ENCODE measurements at regions not wholly inside any gene's neighbourhood (a gene's known extent, or its start where the extent isn't known, plus 50 kb on each side); places are given as distances from the start of the nearest gene placed in this dataset.

DNA sequence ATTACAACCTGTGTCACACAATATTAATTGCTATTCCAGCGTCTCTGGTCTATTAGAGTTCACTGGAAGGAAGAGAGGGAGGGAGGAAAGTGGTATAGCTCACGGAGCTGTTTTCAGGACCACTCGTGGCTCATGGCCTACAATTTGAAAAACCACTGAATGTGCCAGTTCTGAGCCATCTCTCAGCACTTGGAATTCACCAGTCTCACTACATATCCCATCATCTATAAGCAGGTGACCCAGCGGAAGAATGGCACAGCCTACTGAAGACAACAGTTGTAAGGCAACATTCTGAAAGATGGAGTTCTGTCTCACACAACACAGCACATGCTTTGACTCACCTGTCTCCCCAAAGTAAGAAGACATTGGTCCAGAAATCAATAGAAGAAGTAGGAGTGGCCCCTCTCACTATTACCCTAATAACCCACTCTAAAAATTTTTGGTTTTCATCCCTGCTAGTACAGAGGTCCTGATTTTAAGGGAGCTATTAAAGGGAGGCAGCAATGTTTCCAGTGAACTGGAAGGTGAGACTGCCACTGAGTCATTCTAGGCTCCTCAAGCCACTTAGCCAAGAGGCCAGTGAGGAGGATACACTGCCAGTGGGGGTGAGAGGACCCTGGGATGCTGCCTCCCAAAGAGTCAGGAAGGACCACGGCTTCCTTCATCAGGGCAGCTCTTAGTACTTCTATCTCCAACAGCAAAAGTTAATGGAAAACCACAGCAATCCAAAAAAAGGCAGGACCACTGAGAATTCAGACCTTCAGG is 50.0 kb upstream of the DOCK9 start:
- DNase-seq (ENCODE audit: low read depth in 3 of 3, low spot score in 1 of 3) = no peak

DNA sequence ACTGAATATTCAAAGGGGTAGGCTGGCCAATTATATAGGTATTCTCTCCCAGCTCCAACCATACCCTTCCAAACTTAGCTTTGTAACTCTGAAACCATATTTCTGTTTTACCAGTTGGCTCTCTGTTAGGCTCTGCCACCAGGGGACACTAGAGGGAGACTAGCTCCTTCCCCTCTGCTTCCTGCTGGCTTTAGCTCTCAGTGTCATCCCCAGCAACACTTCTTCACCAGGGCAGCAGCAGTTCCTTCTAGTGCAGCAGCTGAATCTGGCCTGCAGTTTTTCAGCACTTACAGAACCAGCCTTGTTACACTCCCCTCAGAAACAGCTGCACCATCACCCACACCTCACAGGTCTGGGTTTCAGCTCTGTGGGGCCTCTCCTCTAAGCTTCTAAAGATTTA is 51.0 kb upstream of the DOCK9 start:
- DNase-seq (ENCODE audit: low read depth in 3 of 3, low spot score in 1 of 3) = no peak

DNA sequence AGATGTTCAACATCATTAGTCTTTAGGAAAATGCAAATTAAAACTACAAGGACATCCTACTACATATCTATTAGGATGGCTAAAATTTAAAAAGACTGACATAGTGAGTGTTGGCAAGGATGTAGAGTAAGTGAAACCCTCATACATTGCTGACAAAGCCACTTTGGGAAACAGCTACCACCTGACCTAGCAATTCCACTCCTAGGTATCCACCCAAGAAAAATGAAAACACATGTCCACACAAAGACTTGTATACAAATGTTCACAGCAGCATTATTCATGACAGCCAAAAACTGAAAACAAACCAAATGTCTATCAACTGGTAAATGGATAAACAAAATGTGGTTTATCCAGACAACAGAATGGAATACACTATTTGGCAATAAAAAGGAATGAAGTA is 51.7 kb upstream of the DOCK9 start:
- no peak for DNase-seq (ENCODE audit: low read depth in 3 of 3, low spot score in 1 of 3)

DNA sequence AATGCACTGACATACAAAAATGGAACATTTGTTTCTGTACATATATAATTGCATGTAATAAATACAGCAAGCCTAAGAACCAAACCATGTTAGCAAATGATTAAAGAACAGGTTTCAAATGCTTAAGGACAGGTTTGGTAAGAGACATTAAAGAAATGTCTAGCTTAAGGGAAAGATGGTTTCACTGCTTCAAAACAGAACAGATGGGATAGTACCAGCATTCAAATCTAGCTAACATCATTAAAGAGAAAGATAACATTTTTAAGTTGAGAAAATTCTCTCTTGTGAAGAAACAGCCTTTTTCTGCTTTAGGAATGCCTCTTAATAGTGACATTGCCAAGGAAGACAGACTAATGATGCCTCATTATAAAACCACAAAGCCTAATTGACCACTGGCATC is 52.5 kb upstream of the DOCK9 start:
- no peak for DNase-seq (ENCODE audit: low read depth in 3 of 3, low spot score in 1 of 3)

DNA sequence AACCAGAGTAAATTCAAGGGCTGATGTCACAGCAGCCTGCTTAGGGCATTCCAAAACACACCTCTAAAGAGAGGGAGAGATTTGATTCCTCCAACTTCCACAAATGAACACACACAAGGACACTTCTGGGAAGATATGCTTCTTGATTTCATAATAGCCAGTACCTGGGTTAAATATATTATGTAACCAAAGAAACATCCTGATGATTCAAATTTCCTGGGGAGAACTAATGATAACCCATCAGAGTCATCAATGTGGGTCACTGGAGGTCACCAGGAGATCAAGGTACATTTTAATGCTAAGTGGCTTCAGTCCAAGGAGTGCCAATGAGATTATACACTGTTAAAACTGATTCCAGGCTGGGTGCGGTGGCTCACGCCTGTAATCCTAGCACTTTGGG is 54.0 kb upstream of the DOCK9 start:
- no peak for DNase-seq (ENCODE audit: low read depth in 3 of 3, low spot score in 1 of 3)

DNA sequence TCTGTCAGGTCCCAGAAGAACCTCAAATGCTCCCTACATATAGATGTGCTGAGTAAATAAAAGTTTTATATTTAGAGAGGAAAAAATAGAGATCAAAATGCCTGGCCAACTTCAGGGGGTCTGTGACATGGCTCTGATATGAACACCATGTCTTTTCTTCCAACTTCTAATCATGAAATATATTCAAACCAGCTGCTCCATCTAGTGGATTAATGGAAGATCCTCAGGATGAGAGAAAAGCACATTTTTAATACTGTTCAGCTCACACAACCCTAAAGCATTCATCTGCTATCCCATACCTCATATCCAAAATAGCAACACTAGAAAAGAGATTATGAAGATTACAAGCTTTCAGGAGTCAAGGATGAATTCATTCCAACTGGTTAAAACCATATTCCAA is 56.0 kb upstream of the DOCK9 start:
- no peak for DNase-seq (ENCODE audit: low read depth in 3 of 3, low spot score in 1 of 3)

DNA sequence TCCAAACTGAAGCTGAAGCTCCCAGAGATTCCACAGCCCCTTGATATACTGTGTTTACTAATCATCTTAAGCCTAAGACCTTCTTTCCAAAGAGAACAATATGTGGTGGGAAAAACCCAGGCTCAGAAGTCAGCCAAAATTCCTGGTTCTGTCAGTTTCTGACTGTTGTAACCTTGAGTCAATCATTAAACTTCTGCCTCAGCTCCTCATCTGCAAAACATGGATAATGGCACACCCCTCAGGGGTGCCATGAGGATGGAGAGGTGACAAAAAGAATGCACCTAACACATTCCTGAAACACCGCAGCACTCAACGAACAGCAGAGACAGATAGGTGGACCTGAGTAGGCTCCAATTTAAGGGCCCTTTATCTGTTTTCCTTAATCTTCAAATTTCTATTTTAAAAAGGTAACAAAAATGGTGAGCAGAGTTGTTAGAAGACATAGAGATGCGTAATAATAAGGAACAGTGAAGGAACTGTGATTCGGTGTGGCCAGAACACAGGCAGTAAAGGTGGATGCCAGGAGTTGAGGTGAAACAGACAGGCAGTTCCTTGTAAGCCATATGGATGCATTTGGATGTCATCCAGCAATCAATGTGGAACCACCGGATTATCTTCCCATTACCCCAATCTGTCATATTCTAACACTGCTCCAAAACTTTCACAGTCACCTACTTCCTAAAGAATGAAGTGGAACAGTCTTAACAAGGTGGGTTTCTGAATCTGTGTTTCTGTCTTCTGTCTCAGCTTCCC is 56.6 kb upstream of the DOCK9 start:
- DNase-seq (ENCODE audit: low read depth in 3 of 3, low spot score in 1 of 3) = no peak

DNA sequence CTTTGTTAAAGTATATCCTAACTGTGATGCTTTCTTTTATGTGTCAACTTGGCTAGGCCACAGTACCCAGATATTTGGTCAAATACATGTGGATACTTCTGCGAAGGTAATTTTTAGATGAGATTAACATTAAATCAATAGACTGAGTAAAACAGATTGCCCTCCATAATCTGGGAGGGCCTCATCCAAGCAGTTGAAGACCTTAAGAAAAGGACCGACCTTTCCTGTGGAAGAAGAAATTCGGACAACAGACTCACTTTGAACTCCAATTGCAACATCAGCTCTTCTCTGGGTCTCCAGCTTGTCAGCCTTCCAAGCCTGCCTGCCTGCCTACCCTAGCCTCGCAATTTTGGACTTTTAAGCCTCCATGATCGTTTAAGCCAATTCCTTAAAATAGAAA is 57.9 kb upstream of the DOCK9 start:
- no peak for DNase-seq (ENCODE audit: low read depth in 3 of 3, low spot score in 1 of 3)

DNA sequence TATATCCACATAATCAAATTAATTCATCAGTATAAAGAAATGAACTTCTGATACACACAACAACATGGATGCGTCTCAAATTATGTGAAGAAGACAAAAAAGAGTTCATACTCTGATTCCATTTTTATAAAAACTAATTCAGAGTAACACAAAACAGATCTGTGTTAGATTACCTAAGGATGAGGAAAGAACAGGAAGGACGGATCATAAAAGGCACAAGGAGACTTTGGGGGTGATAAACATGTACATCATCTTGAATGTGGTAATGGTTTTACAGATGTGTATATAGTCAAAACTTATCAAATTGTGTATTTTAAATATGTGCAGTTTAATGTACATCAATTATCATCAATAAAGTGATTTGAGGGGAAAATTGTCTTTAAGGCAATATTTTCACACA is 59.9 kb upstream of the DOCK9 start:
- no peak for DNase-seq (ENCODE audit: low read depth in 3 of 3, low spot score in 1 of 3)

DNA sequence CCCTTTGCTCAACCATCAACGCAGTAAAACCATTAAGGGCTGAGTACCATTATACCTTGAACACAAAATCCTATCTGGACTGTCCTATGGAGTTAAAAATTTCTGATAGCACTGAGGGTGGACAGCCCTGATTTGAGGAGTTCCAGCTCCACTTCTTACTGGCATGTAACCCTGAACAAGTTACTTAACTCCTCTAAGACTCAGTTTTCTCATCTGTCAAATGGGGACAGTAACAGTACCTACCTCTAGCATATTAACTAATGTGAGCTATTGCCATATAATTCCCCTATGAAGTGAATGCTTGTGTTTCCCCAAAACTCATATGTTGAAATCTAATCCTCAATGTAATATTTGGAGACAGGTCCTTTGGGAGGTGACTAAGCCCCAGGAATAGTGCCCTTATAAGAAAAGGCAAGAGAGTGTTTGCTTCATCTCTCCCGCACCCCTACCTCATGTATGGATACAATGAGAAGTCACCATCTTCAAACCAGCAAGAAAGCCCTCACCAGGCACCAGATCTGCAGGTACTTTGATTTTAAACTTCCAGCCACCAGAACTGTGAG is 61.9 kb upstream of the DOCK9 start:
- no peak for DNase-seq (ENCODE audit: low read depth in 3 of 3, low spot score in 1 of 3)

DNA sequence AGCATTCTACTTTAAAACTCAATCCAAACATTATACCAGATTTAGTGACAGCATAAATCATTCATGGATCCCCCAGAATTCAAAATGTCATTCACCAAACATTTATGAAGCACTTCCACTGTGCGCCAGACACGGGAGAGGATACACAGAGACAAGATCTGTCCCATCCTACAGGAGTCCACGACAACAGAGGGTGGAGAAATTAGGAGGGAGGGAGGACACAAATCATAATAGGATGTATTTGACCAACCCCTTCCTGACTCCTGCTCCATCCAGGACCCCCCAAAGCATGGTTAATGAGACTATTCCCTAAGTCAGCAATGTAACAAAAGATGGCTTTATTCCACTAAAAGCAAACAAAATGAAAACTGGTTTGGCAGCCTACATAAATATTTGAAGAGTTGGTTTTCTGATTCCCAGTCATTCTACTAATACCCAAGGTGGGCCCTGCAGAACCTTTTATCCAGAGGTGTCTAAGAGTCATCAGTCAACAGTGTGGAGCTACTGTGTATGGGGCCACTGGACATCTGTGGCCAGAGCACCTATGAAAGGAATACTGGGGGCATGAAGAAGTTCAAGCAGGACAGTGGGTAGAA is 62.8 kb upstream of the DOCK9 start:
- no peak for DNase-seq (ENCODE audit: low read depth in 3 of 3, low spot score in 1 of 3)

DNA sequence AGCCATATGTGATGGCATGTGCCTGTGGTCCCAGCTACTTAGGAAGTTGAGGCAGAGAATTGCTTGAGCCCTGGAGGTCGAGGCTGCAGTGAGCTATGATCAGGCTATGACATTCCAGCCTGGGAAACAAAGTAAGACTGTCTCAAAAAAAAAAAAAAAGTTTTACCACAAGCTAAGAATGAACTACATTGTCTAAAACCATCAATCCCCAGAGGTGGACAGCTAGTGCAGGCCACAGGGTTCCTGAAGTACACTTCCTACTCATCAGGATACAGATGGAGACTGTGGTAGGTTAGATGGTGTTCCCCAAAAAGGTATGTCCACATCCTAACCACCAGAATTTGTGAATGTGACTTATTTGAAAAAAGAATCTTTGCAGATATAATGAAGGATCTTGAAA is 63.5 kb upstream of the DOCK9 start:
- DNase-seq (ENCODE audit: low read depth in 3 of 3, low spot score in 1 of 3) = no peak

DNA sequence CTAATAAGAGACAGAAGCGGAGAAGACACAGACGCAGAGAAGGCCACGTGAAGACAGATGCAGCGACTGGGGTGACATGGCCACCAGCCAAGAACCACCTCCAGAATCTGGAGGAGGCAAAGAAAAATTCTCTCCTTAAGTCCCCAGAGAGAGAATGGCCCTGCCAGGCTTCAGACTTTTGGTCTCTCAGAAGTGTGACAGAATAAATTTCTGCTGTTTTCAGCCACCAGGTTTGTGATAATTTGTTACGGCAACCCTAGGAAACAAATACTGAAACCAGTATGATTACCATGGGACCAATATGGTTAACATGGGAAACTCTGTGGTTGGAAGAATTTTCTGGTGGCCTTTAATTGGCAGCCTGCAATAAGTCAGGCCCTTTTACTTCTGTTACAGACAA is 63.9 kb upstream of the DOCK9 start:
- no peak for DNase-seq (ENCODE audit: low read depth in 3 of 3, low spot score in 1 of 3)

DNA sequence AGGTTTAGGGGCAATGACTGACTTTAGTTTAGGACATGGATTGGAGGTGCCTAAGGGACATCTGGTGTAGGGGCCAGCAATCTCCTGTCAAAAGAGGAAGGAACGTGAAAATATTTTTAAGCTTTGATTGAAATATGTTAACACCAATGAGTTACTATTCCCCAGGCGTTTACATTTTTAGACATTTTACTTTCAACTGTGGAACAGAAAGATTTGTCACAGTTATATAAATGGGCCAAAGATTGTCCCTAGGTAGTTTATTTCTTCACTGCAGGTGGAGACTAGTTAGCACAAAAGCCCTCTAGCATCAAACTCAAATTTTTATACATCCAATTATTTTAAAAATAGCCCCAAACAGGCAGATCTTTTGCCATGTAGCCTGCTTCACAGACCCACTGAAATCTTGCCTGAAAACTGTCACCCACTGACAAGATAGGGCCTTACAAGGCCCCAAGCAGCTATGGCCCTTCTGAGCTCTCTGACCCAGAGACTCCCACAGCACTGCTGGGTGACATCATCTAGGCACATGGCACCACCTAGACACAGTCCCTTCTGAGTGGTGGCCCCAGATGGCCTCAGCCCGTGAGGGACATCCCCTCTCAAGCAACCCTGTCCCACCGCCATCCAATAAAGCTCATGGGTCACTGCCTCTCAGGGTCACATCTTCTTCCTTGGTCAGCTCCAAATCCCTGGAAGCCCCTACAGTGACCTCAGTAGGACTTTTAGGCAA is 64.8 kb upstream of the DOCK9 start:
- no peak for DNase-seq (ENCODE audit: low read depth in 3 of 3, low spot score in 1 of 3)

DNA sequence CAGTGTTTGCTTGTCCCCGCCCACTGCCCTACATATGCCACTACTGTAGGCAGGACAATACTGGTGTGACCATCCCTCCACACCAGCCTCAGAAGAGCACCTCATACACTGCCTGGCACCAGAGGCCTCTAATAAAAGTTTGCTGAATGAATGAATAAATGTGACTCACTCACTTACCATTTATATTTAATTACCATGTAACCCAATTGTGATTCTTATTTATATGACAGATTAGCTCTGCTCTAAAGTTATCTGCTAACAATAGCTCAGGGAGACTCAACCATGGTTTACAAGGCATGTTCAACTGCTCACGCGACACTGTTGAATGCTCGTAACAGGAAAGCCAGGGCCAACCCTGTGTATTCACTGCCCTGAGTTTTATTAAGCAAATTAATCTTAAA is 66.0 kb upstream of the DOCK9 start:
- DNase-seq (ENCODE audit: low read depth in 3 of 3, low spot score in 1 of 3) = no peak

DNA sequence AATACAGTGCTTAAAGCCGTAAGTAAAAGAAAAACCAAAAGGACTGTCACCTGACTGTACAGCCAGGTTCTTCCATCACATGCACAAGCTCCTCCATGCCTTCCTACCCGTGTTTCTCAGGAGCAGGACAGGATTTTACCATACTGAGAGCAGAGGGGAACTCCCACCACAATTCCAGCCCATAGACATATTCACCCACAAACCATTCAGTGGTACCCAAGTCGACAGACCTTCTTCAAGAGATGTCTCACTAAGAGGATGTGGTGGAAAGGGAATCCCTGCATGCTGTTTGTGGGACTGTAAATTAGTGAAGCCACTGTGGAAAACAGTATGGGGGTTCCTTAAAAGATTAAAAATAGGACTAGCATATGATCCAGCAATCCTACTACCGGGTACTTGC is 66.9 kb upstream of the DOCK9 start:
- no peak for DNase-seq (ENCODE audit: low read depth in 3 of 3, low spot score in 1 of 3)

DNA sequence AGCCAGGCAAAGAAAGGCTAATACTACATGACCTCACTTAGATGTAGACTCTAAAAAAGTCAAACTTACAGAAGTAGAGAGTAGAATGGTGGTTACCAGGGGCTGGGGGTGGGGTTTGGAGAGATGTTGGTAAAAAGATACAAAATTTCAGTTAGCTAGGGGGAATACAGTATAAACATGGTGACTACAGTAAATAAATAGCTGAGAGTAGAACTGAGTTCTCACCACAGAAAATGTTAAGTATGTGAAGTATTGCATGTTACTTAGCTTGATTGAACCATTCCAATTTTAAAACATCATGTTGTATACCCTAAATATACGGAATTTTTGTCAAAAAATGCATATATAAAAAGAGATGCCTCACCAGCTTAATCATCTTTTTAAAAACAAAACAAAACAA is 67.5 kb upstream of the DOCK9 start:
- no peak for DNase-seq (ENCODE audit: low read depth in 3 of 3, low spot score in 1 of 3)

DNA sequence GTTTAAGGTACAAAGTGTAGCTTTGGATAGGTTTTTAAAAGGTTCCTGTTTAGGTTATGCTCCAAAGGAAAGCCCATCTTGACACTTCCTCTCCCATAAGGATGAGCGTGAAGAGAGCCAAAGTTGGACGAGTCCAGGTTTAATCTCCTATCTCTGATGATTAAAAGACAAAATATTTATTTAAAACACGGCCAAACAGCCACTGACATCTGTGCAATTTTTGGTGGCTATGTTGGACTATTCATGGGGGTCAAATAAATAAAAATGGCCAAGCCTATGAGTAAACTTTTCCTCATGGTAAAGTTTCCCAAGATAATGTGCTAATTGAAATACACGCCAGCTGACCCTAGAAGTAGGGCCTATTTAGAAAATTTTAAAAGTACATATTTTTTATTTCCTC is 69.0 kb upstream of the DOCK9 start:
- DNase-seq (ENCODE audit: low read depth in 3 of 3, low spot score in 1 of 3) = no peak

DNA sequence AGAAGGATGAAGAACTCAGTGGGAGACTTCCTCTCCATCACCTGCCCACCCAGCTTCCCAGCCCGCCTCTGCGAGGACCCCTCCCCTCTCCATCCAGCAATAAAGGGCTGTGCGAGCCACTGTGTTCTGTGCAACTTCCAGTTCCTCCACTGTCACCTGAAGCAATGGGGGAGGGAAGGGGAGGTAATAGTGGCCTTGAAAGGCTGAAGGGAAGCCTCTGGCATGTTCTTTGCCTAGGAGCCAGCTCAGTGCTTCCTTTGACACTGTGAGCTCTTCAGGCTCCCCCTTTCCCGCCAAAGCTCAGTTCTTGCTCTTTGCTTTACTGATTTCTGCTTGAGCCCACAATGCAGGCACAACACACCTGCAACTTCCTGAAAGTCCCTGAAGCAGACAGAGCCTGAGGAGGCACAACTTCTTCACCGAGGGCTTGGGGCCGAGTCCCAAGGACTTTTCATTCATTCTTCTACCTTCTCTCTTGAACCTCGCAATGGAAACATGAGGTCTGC is 73.2 kb upstream of the DOCK9 start:
- DNase-seq (ENCODE audit: low read depth in 3 of 3, low spot score in 1 of 3) = no peak

DNA sequence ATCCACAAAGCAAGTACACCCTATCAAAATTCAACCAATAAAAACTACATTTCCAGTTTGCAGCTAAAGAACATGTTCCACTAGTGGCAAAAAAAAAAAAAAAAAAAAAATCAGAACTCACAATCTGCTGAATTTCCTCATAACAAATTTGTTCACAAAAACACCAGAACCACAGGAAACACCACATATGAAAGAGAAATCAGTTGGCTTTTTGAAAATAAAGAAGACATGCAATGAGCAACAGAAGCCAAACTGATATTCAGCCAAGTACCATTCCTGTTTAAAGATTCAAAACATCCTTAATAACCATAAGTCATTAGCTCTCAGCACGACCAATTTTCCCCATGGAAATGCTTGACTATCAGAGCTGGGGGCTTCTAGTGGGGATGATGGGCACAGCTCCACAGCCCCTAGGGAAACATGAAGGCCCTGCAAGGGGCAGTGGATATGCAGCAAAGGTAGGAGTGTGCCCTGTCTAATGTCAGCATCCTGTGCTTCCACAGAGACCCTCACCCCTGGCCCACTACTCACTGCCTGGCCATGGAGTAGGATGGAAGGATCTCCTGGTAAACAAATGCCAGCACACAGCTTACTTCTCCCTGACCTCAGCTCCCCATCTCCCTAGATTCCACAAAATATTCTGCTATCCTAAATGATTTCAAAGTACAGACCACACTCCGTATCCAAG is 74.0 kb upstream of the DOCK9 start:
- DNase-seq (ENCODE audit: low read depth in 3 of 3, low spot score in 1 of 3) = no peak

Data from stimulated activated CD4-positive, alpha-beta T cell treated with anti-CD3 and anti-CD28 coated beads, TNF-alpha, amount 100 ng/mL, for 1 hour (primary cell).